Transverse colon (tissue), 4 donors: ENCODE measurements at regions not wholly inside any gene's neighbourhood (a gene's known extent, or its start where the extent isn't known, plus 50 kb on each side); places are given as distances from the start of the nearest gene placed in this dataset.

Source experiments
- DNase-seq: peaks from one replicate; pipeline ENCODE4 v3.0.0-alpha.2; 2019
- H3K27ac ChIP-seq, 4 donors: fragments of 200-600 bp; sonication (generic); 2 replicates each; pipeline ENCODE4 v1.5.1; 2016 to 2018; ENCODE audit warnings: inconsistent platforms in 4 of 4
- H3K27me3 ChIP-seq: fragments of 200-600 bp; sonication (generic); 2 replicates; pipeline ENCODE4 v1.5.1; 2017; ENCODE audit warnings: inconsistent platforms
- H3K36me3 ChIP-seq, 4 donors: fragments of 200-600 bp; sonication (generic); 2 replicates each; pipeline ENCODE4 v1.5.1; 2017 to 2019; ENCODE audit warnings: inconsistent platforms in 4 of 4
- H3K4me1 ChIP-seq, 4 donors: fragments of 200-600 bp; sonication (generic); 2 replicates each; pipeline ENCODE4 v1.5.1; 2017 to 2020; ENCODE audit warnings: inconsistent platforms in 4 of 4
- H3K4me3 ChIP-seq, 4 donors: fragments of 200-600 bp; sonication (generic); 1 replicate in 1 of 4; 2 replicates in 3 of 4; pipeline versions ENCODE4 v1.5.1 to v1.6.1; 2017 to 2019; ENCODE audit warnings: inconsistent platforms in 4 of 4
- H3K9me3 ChIP-seq, 2 donors: fragments of 200-600 bp; sonication (generic); 2 replicates each; pipeline ENCODE4 v1.5.1; 2017 to 2019; ENCODE audit warnings: inconsistent platforms in 2 of 2
- EP300 ChIP-seq: sonication (generic); formaldehyde crosslinking; IDR thresholded peaks from one replicate; pipeline ENCODE4 v1.6.1; 2017; ENCODE audit warnings: antibody characterized with exemption, low read depth
- POLR2A ChIP-seq: fragments of 450-650 bp; IDR thresholded peaks from one replicate; pipeline ENCODE4 v1.6.1; 2016; ENCODE audit warnings: antibody characterized with exemption, mild to moderate bottlenecking, moderate library complexity
- POLR2AphosphoS5 ChIP-seq, 3 donors: sonication (generic); formaldehyde crosslinking; IDR thresholded peaks; one replicate each; pipeline ENCODE4 v1.6.1; 2016; ENCODE audit warnings: antibody characterized with exemption in 3 of 3
- WGBS, 2 donors: methylation state at CpG; one replicate each; pipeline ENCODE4 v1.1.5; 2018; ENCODE audit warnings: low coverage in 1 of 2; 5-methylcytosine and 5-hydroxymethylcytosine counted together
- in situ Hi-C, 4 donors: fragments of 200-750 bp; cut with MboI; loops; one replicate each; pipeline versions ENCODE4 v1.15.0 to v1.15.1; 2017; ENCODE audit warnings: low sequenced_read_pairs in 3 of 4, low pct_ligation_motif_present in 1 of 4, low pct_unique_long_range_greater_than_20kb in 1 of 4
- intact Hi-C: fragments of 100-400 bp; cut with DNase I; formaldehyde crosslinking; loops from one replicate; pipeline ENCODE4 v1.15.1; 2023; ENCODE audit warnings: low total_unique reads
- TF ChIP-seq, protein P1 (sequence below), 5 experiments: fragments of 200-600 bp in 3 of 5; fragments of 450-650 bp in 2 of 5; sonication (generic) in 3 of 5; IDR thresholded peaks; 1 replicate in 2 of 5; 2 replicates in 3 of 5; pipeline ENCODE4 v1.5.1; 2016 to 2017; ENCODE audit warnings: antibody characterized with exemption in 5 of 5, inconsistent platforms in 3 of 5, mild to moderate bottlenecking in 2 of 5, moderate library complexity in 1 of 5

DNA sequence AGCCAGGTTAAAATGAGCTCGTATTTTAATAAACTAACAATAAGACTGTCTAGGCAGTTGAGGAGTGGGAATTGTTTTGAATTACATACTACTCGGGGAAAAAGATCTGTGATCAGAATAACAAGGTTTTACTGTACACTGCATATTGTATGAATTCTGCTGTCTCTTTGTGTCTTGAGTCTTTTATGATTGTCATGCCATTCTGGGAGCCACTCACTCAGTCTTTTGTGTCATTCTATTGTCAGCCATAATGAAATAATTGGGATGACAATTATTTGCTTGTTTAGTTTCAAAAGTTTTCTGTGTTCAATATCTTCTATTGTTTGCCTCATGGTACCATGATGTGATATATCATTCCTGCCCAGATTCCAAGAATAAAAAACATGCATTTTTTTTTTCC is 339.6 kb upstream of the TBL1XR1 start:
- DNase-seq, result no peak
- Histone ChIP-seq H3K36me3 (no peaks in the 10 kb centered on the region), H3K27ac (no peak overlapping the region), H3K27me3 (no peaks in the 10 kb centered on the region), H3K4me1 (peaks cover 0 to 26% (median 10%) of the 10 kb centered on the region in 4 donors), H3K4me3 (no peak overlapping the region), H3K9me3 (no peaks in the 10 kb centered on the region)
- TF ChIP-seq EP300, result no peak
- TF ChIP-seq POLR2AphosphoS5 (IDR thresholded peaks at IDR 0.05), result no peak
- TF ChIP-seq, protein P1, sequence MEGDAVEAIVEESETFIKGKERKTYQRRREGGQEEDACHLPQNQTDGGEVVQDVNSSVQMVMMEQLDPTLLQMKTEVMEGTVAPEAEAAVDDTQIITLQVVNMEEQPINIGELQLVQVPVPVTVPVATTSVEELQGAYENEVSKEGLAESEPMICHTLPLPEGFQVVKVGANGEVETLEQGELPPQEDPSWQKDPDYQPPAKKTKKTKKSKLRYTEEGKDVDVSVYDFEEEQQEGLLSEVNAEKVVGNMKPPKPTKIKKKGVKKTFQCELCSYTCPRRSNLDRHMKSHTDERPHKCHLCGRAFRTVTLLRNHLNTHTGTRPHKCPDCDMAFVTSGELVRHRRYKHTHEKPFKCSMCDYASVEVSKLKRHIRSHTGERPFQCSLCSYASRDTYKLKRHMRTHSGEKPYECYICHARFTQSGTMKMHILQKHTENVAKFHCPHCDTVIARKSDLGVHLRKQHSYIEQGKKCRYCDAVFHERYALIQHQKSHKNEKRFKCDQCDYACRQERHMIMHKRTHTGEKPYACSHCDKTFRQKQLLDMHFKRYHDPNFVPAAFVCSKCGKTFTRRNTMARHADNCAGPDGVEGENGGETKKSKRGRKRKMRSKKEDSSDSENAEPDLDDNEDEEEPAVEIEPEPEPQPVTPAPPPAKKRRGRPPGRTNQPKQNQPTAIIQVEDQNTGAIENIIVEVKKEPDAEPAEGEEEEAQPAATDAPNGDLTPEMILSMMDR (IDR thresholded peaks at IDR 0.05), result no peak
- no peak for TF ChIP-seq POLR2A
- intact Hi-C loops (no loop called here), in situ Hi-C loops (no loop called here)
- WGBS, 2 donors, result 89 to 97% methylated on average over 2 of the region's 2 CpGs

DNA sequence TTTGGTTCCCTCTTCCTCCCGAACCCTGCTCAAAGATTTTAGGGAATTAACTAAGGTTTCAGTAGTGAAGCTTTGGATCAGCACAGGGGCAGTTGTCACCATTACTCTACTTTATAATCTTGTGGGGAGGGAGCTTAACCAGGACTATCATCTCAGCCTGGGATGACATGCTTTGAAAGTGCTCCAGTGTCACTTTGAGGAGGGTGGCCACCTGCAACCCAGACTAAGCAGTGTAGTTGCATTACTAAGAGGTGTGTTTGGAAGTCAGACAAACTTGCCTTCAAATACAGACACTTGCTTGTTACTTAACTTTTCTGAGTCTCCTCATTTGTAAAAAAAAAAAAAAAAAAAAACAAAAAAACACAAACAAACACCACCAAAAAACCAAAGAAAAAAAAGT is 340.3 kb upstream of the TBL1XR1 start:
- no peaks in the 10 kb centered on the region for H3K27me3 ChIP-seq
- peaks cover 0 to 26% (median 10%) of the 10 kb centered on the region in 4 donors for H3K4me1 ChIP-seq
- no peaks in the 10 kb centered on the region for H3K9me3 ChIP-seq
- DNase-seq, result no peak
- 56 to 81% methylated on average over 1 of the region's 1 CpG for WGBS, 2 donors
- TF ChIP-seq POLR2AphosphoS5 (IDR thresholded peaks at IDR 0.05) (no peak), POLR2A (no peak), EP300 (no peak)
- TF ChIP-seq, protein P1 (IDR thresholded peaks at IDR 0.05), result no peak
- peak overlapping the region in 1 of 4 donors; percentile 43 for H3K27ac ChIP-seq
- in situ Hi-C loops, result no loop called here
- intact Hi-C loops, result no loop called here
- H3K4me3 ChIP-seq, result no peak overlapping the region
- no peaks in the 10 kb centered on the region for H3K36me3 ChIP-seq

DNA sequence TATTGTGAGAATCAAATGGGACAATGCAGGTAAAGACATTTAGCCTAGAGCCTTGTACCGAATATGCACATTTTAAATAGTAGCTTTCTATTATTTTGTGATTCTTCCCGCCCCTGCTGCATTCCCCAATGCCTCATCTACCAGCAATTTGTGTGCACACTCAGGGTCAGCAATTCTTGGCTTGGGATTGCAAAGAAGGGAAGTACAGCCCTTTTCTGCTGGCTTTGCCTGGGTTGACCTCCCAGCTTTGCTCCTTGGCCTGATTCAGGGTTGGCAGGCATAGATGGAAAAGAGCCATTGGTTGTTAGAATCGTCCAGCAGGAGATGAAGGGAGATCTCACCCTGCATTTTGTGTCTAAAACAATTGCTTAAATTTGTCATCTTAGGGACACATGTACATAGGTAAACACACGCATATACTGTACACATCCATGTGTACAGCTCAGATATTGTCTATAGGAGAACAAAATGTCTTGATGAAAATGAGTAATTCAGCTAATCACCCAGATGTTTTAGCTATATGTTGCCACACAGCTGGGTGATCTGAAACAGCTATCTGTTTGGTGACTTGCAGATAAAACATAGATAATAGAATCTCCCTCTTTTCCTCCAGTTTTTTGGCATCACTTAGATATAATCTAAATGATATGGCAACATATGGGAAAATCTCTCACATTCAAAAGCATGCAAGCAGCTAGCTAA is 340.9 kb upstream of the TBL1XR1 start:
- peaks cover 0 to 26% (median 10%) of the 10 kb centered on the region in 4 donors for H3K4me1 ChIP-seq
- 47 to 59% methylated on average over 3 to 4 of the region's 4 CpGs for WGBS, 2 donors
- TF ChIP-seq POLR2A (no peak), EP300 (no peak), POLR2AphosphoS5 (IDR thresholded peaks at IDR 0.05) (no peak)
- TF ChIP-seq, protein P1 (IDR thresholded peaks at IDR 0.05), result no peak
- in situ Hi-C loops, result no loop called here
- H3K4me3 ChIP-seq, result no peak overlapping the region
- no peaks in the 10 kb centered on the region for H3K9me3 ChIP-seq
- H3K36me3 ChIP-seq, result no peaks in the 10 kb centered on the region
- intact Hi-C loops, result no loop called here
- H3K27me3 ChIP-seq, result no peaks in the 10 kb centered on the region
- no peak for DNase-seq
- H3K27ac ChIP-seq, result peak overlapping the region in 3 of 4 donors; percentile 28 to 52 (median 43)

DNA sequence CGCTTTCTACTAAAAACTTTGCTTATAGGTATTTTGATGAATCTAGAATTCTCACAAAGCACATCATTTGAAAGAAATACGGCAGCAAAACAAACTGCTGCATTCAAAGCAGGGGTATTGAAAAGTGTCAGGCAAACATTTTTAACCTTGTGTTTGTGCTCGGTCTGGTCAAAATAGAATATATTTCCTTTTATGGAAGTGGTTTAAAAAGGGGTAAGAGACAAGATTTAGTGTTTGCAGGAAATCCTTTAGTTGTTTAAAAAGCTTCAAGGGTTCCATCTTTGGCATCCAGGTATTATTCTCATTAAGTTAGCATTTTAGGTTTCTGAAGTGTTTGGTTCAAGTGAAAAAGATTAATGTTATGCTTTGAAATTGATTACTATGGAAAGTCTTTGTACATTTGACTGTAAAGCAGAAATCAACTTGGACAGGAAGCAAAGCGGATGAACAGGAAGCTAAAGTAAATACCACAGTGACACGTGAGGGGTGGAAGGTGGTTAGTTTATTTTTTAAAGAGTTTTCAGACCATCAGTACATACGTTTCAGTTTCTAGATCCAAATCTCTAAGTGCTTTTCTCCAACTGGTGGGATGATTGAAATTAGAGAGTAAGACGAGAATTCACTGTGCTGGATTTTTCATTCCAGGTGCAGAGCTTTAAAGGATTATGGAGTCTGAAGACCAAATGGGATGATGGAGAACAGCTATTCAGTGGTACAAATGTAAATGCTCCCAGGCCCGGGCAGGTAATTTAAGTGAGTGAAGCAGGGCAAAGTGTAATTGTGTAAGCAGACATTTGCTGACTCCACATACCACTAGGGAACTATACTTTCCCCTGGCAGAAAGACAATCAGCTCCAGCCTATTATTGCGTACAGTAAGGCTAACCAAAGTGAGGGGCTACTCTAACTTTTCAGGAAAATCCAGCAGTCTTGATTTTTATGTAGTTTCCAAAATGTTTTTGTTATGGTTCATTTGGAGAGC is 341.8 kb upstream of the TBL1XR1 start:
- DNase-seq, result no peak
- TF ChIP-seq POLR2A (no peak), POLR2AphosphoS5 (IDR thresholded peaks at IDR 0.05) (no peak)
- Histone ChIP-seq H3K36me3 (no peaks in the 10 kb centered on the region), H3K4me3 (no peak overlapping the region), H3K9me3 (no peaks in the 10 kb centered on the region), H3K27ac (peak overlapping the region; percentile 28 to 52 (median 44)), H3K4me1 (peaks cover 0 to 26% (median 10%) of the 10 kb centered on the region in 4 donors), H3K27me3 (no peaks in the 10 kb centered on the region)
- in situ Hi-C loops (no loop called here), intact Hi-C loops (no loop called here)
- WGBS, 2 donors, result 48 to 50% methylated on average over 8 to 9 of the region's 9 CpGs
